Caco-2 (cell line): ENCODE measurements at regions not wholly inside any gene's neighbourhood (a gene's known extent, or its start where the extent isn't known, plus 50 kb on each side); places are given as distances from the start of the nearest gene placed in this dataset.

Experiments
- BruUV-seq: library from RNA; stranded (reverse); fragments of 400-500 nt; replicated peaks from 2 replicates; lab custom pipeline; 2021; lab: Mats Ljungman, UMichigan
- CTCF ChIA-PET: fragments of 300-600 bp; sonication (Branson Sonifier 250); formaldehyde crosslinking; loops from one replicate; lab custom pipeline; 2022; ENCODE audit warnings: antibody characterized with exemption; lab: Charles Lee
- POLR2A ChIA-PET: fragments of 300-600 bp; sonication (Branson Sonifier 250); formaldehyde crosslinking; loops from one replicate; lab custom pipeline; 2022; ENCODE audit warnings: antibody characterized with exemption; lab: Charles Lee
- DNase-seq, 2 experiments: peaks; one replicate each; pipeline versions ENCODE4 v3.0.0 to v3.0.0-alpha.2; 2020 to 2022
- H3K27me3 ChIP-seq: replicated peaks from 2 replicates; pipeline ENCODE4 v1.6.0; 2011; ENCODE audit warnings: low read length; ENCODE audit not compliant: control insufficient read depth, insufficient read depth
- H3K36me3 ChIP-seq: 2 replicates; pipeline ENCODE4 v1.5.1; 2011; ENCODE audit warnings: low read length; ENCODE audit not compliant: control insufficient read depth, insufficient read depth
- H3K4me1 ChIP-seq: fragments of 250-450 bp; sonication (Bioruptor Pico); 2 replicates; pipeline ENCODE4 v1.5.1; 2020; ENCODE audit warnings: mild to moderate bottlenecking
- H3K4me3 ChIP-seq: 2 replicates; pipeline ENCODE4 v1.5.1; 2011; ENCODE audit warnings: low read depth, mild to moderate bottlenecking, control low read depth, low read length
- H3K9me3 ChIP-seq: fragments of 250-450 bp; sonication (Bioruptor Pico); 2 replicates; pipeline ENCODE4 v1.5.1; 2020; ENCODE audit warnings: mild to moderate bottlenecking, moderate library complexity
- H3K27ac Mint-ChIP-seq: one replicate; pipeline ENCODE4 v1.8.0; 2022; ENCODE audit warnings: mixed read lengths; ENCODE audit not compliant: unreplicated experiment
- H3K27me3 Mint-ChIP-seq: one replicate; pipeline ENCODE4 v1.8.0; 2022; ENCODE audit warnings: mixed read lengths; ENCODE audit not compliant: insufficient read depth, unreplicated experiment
- H3K36me3 Mint-ChIP-seq: one replicate; pipeline ENCODE4 v1.8.0; 2022; ENCODE audit warnings: mild to moderate bottlenecking, mixed read lengths; ENCODE audit not compliant: insufficient read depth, unreplicated experiment
- H3K4me1 Mint-ChIP-seq: one replicate; pipeline ENCODE4 v1.8.0; 2022; ENCODE audit warnings: low read depth, mixed read lengths; ENCODE audit not compliant: unreplicated experiment
- H3K4me3 Mint-ChIP-seq: one replicate; pipeline ENCODE4 v1.8.0; 2022; ENCODE audit warnings: mild to moderate bottlenecking, moderate library complexity, mixed read lengths; ENCODE audit not compliant: unreplicated experiment
- H3K9me3 Mint-ChIP-seq: one replicate; pipeline ENCODE4 v1.8.0; 2022; ENCODE audit warnings: mixed read lengths; ENCODE audit not compliant: unreplicated experiment
- intact Hi-C: fragments of 100-400 bp; cut with micrococcal nuclease; formaldehyde crosslinking; loops from one replicate; pipeline ENCODE4 v1.10.0; 2022; ENCODE audit not compliant: unreplicated experiment
- TF ChIP-seq, protein P1 (sequence below), 2 experiments: fragments of 200-600 bp in 1 of 2; IDR thresholded peaks; 1 replicate in 1 of 2; 2 replicates in 1 of 2; pipeline versions ENCODE4 v1.5.1 to v1.8.0; 2011 to 2022; ENCODE audit warnings: antibody characterized with exemption in 1 of 2, control low read depth in 1 of 2, inconsistent platforms in 1 of 2, low read depth in 1 of 2, low read length in 1 of 2, mild to moderate bottlenecking in 1 of 2, moderate library complexity in 1 of 2; ENCODE audit not compliant: insufficient read depth in 1 of 2, severe bottlenecking in 1 of 2, unreplicated experiment in 1 of 2

DNA sequence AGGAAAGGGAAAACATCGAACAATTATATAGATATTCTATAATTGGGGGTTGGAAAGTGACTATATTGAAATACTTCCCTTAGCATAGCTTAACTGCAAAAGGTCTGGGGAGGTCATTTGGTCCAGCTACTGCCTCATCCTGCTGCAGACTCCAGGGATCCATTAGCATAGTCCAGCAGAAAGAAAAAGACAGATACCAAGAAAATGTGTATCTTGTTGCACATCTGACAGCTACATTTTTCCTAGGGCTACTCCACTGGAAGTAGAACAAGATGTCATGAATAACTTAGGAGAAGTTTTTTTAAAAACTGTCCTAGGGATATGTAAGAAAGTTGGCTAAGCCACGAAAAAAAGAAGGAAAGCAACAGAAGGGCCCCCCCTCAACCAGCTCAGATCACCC, 92.9 kb upstream of the SLC30A5 start:
- Histone ChIP-seq H3K27me3 (no peaks in the 10 kb centered on the region), H3K36me3 (no peaks in the 10 kb centered on the region), H3K4me1 (no peaks in the 10 kb centered on the region), H3K4me3 (no peak overlapping the region), H3K9me3 (no peaks in the 10 kb centered on the region)
- Mint-ChIP-seq H3K9me3 (no peaks in the 10 kb centered on the region), H3K36me3 (no peaks in the 10 kb centered on the region), H3K27ac (no peak overlapping the region), H3K4me1 (no peaks in the 10 kb centered on the region), H3K27me3 (peaks cover 9% of the 10 kb centered on the region), H3K4me3 (no peak overlapping the region)
- ChIA-PET POLR2A (no interaction called here), CTCF (no interaction called here)
- no peak for DNase-seq
- BruUV-seq = no TSS peak
- TF ChIP-seq, protein P1, sequence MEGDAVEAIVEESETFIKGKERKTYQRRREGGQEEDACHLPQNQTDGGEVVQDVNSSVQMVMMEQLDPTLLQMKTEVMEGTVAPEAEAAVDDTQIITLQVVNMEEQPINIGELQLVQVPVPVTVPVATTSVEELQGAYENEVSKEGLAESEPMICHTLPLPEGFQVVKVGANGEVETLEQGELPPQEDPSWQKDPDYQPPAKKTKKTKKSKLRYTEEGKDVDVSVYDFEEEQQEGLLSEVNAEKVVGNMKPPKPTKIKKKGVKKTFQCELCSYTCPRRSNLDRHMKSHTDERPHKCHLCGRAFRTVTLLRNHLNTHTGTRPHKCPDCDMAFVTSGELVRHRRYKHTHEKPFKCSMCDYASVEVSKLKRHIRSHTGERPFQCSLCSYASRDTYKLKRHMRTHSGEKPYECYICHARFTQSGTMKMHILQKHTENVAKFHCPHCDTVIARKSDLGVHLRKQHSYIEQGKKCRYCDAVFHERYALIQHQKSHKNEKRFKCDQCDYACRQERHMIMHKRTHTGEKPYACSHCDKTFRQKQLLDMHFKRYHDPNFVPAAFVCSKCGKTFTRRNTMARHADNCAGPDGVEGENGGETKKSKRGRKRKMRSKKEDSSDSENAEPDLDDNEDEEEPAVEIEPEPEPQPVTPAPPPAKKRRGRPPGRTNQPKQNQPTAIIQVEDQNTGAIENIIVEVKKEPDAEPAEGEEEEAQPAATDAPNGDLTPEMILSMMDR (IDR thresholded peaks at IDR 0.05; ENCODE audit: insufficient read depth in 1 of 2, low read depth in 1 of 2, low read length in 1 of 2, severe bottlenecking in 1 of 2, unreplicated experiment in 1 of 2) = no peak
- intact Hi-C loops = no loop called here

DNA sequence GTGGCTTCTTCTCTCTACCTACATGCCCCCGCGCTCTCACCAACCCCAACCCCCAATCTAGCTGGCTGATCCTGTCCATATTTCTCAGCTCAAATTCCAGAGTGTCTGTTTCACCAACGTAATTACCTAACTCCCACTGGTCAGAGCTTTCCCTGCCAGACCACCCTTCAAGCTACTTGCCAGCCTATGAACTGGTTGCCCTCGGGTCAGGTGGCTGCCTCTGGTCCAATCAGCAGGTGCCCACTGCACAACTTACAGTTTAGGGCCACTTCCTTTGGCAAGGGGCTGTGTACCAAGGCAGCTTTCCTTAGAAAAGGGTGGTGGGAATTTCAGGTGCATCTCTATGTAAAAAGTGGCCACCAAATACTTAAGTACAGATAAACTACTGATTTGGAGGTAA, 92.2 kb upstream of the SLC30A5 start:
- no TSS peak for BruUV-seq
- H3K4me1 Mint-ChIP-seq = no peaks in the 10 kb centered on the region

DNA sequence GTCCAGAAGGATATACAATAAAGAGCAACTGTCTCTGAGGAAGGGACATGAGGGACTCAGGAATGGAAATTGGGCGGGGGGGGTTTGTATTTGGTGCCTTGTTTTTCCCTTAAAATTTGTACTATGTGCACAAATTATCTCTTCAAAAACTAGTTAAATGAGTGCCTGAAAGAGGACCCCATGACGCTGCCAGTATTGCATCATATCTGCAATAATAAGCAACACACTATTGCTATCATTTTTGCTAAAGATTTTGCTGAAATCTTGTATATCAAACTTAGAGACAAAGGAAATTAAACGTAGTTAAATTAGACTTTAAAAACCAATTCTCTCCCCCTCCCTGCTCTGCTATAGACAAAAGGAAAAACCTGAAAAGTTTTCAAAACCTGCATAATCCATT, 89.7 kb upstream of the SLC30A5 start:
- ChIA-PET POLR2A (no interaction called here), CTCF (no interaction called here)
- H3K4me1 ChIP-seq = no peaks in the 10 kb centered on the region
- H3K27me3 ChIP-seq = no peaks in the 10 kb centered on the region
- no peaks in the 10 kb centered on the region for H3K9me3 ChIP-seq
- no peak overlapping the region for H3K27ac Mint-ChIP-seq
- H3K27me3 Mint-ChIP-seq = peaks cover 9% of the 10 kb centered on the region
- no peaks in the 10 kb centered on the region for H3K9me3 Mint-ChIP-seq
- no peak overlapping the region for H3K4me3 ChIP-seq
- H3K36me3 Mint-ChIP-seq = no peaks in the 10 kb centered on the region
- TF ChIP-seq, protein P1 (IDR thresholded peaks at IDR 0.05; ENCODE audit: insufficient read depth in 1 of 2, low read depth in 1 of 2, low read length in 1 of 2, severe bottlenecking in 1 of 2, unreplicated experiment in 1 of 2) = no peak
- no peaks in the 10 kb centered on the region for H3K4me1 Mint-ChIP-seq
- no peak for DNase-seq
- no TSS peak for BruUV-seq
- no peak overlapping the region for H3K4me3 Mint-ChIP-seq
- intact Hi-C loops = no loop called here
- H3K36me3 ChIP-seq = no peaks in the 10 kb centered on the region

More for the DNA sequence above, 92.2 kb upstream of the SLC30A5 start:
- DNase-seq = no peak
- CTCF ChIA-PET = no interaction called here
- H3K27me3 Mint-ChIP-seq = peaks cover 7% of the 10 kb centered on the region
- H3K4me1 ChIP-seq = no peaks in the 10 kb centered on the region
- H3K36me3 Mint-ChIP-seq = no peaks in the 10 kb centered on the region
- no peaks in the 10 kb centered on the region for H3K9me3 Mint-ChIP-seq
- no peak overlapping the region for H3K27ac Mint-ChIP-seq
- intact Hi-C loops = no loop called here
- no peak overlapping the region for H3K4me3 ChIP-seq
- no peaks in the 10 kb centered on the region for H3K36me3 ChIP-seq
- H3K4me3 Mint-ChIP-seq = no peak overlapping the region
- POLR2A ChIA-PET = no interaction called here
- H3K27me3 ChIP-seq = no peaks in the 10 kb centered on the region
- TF ChIP-seq, protein P1 (IDR thresholded peaks at IDR 0.05; ENCODE audit: insufficient read depth in 1 of 2, low read depth in 1 of 2, low read length in 1 of 2, severe bottlenecking in 1 of 2, unreplicated experiment in 1 of 2) = no peak
- H3K9me3 ChIP-seq = no peaks in the 10 kb centered on the region
